GM13977 (cell line): ENCODE measurements at regions not wholly inside any gene's neighbourhood (a gene's known extent, or its start where the extent isn't known, plus 50 kb on each side); places are given as distances from the start of the nearest gene placed in this dataset.

Experiments
- DNase-seq: peaks from one replicate; pipeline ENCODE4 v3.0.0; 2012; ENCODE audit warnings: low spot score
- in situ Hi-C: fragments of 300-500 bp; cut with MboI; formaldehyde crosslinking; loops from one replicate; pipeline ENCODE4 v1.12.0; 2022; ENCODE audit warnings: low sequenced_read_pairs, low pct_unique_long_range_greater_than_20kb, mixed read lengths, inconsistent platforms; ENCODE audit not compliant: unreplicated experiment
- TF ChIP-seq, protein P1 (sequence below): IDR thresholded peaks from 2 replicates; pipeline ENCODE4 v1.5.1; 2012; ENCODE audit warnings: mild to moderate bottlenecking, control low read depth; ENCODE audit not compliant: insufficient read depth; ENCODE audit errors: extremely low read depth, missing control alignments

DNA sequence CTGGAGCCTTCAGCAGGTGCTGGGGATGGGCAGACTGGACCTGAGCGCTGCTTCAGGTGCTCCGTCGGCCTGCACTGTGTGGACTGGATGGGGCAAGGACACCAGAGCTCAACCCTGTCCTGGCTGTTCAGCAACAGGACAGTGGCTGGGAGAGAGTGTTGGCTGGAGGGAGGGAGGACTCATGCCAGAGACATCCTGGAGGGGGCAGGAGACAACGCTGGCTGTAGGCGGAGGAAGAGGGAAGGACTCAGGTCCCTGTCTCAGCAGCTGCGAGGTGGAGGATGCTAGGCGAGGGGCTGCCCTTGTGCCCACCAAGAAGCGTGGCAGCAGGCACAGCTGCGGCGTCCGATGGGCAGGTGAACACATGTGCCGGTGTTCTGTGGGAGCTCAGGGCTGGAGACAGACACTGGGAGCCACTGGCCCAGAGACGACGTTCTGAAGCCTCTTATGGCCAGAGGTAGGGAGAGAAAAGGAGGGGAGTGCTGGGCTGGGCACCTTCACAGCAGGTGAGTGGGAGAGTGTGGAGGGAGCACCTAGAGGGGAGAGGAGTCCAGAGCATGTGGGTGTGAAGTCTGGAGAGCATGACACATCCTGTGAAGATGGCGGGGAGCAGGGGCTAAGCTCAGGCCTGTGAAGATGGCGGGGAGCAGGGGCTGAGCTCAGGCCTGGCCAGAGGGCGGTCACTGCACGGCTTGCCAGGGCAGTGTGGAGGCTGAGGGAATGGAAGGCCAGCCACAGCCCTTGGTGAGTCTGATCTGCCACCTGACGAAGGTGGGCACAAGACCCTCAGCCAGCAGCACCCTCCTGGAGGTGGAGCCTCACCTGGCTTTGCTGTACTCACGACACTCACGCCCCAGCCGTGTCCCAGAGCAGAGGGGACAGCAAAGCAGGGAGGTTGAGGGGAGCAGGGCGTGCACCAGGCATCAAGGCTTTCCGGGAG, 79.1 kb upstream of the FCN1 start:
- DNase-seq: no peak
- TF ChIP-seq, protein P1, sequence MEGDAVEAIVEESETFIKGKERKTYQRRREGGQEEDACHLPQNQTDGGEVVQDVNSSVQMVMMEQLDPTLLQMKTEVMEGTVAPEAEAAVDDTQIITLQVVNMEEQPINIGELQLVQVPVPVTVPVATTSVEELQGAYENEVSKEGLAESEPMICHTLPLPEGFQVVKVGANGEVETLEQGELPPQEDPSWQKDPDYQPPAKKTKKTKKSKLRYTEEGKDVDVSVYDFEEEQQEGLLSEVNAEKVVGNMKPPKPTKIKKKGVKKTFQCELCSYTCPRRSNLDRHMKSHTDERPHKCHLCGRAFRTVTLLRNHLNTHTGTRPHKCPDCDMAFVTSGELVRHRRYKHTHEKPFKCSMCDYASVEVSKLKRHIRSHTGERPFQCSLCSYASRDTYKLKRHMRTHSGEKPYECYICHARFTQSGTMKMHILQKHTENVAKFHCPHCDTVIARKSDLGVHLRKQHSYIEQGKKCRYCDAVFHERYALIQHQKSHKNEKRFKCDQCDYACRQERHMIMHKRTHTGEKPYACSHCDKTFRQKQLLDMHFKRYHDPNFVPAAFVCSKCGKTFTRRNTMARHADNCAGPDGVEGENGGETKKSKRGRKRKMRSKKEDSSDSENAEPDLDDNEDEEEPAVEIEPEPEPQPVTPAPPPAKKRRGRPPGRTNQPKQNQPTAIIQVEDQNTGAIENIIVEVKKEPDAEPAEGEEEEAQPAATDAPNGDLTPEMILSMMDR: no peak
- in situ Hi-C loops: no loop called here

DNA sequence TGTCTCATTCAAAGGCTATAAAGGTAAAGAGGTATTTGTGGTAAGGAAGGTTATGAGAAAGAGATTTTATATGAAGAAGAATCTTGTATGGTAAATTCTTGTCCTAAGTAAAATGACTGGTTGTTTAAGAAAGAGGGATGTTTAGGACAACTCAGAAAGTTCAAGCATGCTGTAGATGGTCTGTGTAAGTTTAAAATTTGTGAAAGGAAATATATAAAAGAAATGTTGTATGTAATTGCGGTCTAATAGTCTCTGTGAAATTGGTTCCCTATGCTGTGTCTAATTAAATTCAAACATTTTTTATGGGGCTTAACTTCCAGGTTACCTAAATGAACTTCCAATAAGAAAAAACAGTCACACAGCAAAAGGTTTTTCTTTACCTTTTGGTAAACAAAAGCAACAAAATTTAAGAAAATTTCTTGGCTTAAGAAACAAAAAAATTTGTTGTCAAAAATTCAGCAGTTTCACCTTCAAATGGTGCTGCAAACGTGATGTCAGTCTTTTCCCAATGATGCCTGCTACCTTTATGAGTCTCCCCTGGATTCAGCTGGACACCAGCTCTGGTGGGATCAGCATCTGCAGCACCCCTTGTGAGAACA, 83.0 kb upstream of the FCN1 start:
- TF ChIP-seq, protein P1: no peak
- in situ Hi-C loops: no loop called here
- no peak for DNase-seq

DNA sequence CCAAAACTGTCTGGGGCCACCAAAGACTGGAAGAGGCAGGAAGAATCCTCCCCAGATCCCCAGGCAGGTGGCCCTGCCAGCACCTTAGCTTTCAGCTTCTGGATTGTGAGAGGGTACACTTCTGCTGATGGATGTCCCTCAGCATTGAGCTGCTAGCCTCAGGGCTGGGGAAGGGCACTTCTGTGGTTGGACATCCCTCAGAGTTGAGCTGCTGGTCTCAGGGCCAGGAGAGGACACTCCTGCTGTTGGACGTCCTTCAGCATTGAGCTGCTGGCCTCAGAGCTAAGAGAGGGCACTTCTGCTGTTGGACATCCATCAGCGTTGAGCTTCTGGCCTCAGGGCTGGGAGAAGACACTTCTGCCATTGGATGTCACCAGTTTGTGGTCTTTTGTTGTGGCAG, 83.8 kb upstream of the FCN1 start:
- in situ Hi-C loops: no loop called here
- no peak for DNase-seq
- TF ChIP-seq, protein P1: no peak

DNA sequence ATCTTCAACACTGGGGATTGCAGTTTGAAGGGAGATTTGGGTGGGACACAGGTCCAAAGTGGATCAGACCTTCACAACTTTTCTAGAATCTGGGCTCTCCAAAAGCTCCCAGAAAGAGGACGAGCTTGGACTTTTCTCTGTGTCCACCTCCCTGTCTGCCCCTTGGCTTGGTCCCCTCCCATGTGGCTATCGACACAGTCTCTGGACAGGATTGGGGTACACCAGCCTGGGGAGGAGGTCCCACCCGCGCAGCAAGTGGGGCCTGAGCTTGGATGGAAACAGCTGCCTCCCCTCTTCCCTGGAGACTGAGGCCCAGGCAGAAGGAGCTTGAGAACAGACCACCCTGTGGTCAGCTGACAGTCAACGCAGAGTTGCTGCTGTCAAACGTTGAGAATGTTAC, 84.6 kb upstream of the FCN1 start:
- no peak for DNase-seq
- TF ChIP-seq, protein P1: no peak
- in situ Hi-C loops: no loop called here

DNA sequence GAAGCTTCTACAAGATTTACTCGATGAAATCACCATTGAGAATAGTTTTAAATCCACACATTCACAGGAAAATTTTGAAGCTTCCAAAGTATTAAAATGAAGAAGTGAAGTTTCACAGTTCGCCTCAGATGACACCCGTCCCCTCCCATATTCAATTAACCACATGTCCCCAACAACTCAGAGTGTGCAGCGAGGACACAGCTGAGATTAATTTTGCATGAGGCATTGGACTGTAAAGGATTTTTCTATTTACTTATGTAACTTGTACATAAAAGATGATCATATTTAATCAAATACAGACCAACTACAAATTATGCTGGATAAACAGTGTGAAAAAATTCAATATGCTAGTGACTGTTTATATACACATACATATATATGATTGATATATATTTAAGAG, 84.7 kb upstream of the OLFM1 start:
- DNase-seq: no peak
- in situ Hi-C loops: no loop called here
- TF ChIP-seq, protein P1: no peak

DNA sequence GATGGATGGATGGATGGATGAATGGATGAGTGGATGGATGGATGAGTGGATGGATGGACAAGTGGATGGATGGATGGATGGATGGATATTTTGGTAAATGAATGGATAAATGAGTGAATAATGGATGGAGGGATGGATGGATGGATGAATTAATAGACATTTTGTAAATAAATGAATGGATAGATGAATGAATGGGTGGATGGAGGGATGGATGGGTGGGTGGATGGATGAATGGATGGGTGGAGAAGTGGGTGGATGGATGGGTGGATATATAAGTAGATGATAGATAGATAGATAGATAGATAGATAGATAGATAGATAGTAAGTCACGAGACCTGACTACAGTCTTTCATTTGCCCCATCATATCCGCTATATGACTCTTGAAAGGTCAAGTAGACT, 82.7 kb upstream of the OLFM1 start:
- TF ChIP-seq, protein P1: no peak
- DNase-seq: no peak
- in situ Hi-C loops: no loop called here
